NCI-H345 treated with DMSO at 0.1 percent for 48 hours (cell line): ENCODE measurements at regions not wholly inside any gene's neighbourhood (a gene's known extent, or its start where the extent isn't known, plus 50 kb on each side); places are given as distances from the start of the nearest gene placed in this dataset.
"Not testable (repeated sequence)": the region's sequence is repeated elsewhere in the genome, so short reads cannot be mapped to it uniquely, and the experiment has no call there.

Source experiments
- DNase-seq: peaks from one replicate; lab custom pipeline; 2025; ENCODE audit not compliant: unreplicated experiment; lab: John Stamatoyannopoulos, UW

DNA sequence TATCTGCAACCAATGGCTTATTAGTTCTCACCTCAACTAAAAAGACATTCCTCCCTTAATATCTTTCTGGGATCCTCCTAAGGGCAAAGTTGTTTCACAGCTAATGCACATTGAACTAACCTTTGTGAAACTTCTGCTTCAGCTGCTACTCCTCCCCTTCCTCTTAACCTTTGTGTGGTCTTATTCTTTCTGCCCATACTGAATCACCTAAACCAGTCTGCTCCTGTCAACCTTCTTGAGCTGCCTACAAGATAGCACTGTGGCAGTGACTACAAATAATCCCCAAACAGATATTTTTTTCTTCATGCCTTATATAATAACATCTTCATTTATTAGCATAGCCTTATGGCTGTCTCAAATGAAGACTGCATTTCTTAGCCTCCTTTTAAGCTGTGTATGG is 1077.4 kb upstream of the ATXN7L3B start:
- no peak for DNase-seq

DNA sequence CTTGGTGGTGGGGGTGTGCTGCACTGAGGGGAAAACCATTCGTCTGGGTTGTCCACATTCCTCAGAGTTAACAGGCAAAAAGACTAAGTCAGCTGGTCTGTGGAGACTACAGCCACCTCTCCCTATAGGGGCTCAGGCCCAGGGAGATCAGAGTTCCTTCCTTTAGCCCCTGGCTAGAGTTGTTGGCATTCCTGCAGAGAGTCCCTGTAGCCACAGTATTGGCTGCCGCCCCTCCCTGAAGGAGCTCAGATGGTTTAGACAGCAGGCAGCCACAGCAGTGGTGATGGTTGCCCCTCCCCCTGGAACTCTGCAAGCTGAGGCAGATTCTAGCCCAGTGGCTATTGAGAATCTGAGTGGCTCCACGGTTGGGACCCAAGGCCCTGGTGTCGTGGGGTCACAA is 1072.5 kb upstream of the ATXN7L3B start:
- DNase-seq = no peak

DNA sequence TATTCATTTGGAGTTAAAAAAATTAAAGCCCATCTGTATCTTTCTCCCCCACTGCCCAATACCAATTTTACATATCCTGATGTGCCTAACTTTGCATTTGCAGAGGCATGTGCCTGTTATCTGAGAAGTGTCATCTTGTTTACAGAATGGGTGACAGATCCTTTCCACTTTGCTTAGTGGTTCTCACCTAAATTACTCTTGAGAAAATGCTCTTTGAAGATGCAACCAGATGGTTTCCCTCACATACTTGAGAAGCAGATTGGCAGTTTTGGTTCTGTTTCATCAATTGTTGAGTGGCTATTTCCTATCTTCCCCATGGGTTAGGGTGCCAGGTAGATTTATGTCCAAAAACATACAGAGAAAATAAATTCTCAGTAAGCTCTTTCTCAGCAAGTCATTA is 1051.4 kb upstream of the ATXN7L3B start:
- DNase-seq = no peak

DNA sequence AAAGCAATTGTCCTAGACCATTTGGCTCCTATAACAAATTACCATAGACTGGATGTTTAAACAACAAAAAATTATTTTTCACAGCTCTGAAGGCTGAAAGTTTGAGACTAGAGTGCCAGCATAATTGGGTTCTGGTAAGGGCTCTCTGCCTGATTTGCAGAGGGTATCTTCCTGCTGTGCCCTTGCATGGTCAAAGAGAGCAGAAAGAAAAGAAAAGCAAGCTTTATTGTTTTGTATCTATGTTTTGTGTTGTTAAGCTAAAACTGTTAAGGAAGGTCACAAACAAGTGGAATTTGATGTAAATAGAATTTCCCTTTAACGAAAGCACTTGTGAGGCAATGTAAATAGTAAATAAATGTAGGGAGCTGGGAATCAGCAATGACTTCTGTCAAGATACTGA is 1031.0 kb upstream of the ATXN7L3B start:
- no peak for DNase-seq

DNA sequence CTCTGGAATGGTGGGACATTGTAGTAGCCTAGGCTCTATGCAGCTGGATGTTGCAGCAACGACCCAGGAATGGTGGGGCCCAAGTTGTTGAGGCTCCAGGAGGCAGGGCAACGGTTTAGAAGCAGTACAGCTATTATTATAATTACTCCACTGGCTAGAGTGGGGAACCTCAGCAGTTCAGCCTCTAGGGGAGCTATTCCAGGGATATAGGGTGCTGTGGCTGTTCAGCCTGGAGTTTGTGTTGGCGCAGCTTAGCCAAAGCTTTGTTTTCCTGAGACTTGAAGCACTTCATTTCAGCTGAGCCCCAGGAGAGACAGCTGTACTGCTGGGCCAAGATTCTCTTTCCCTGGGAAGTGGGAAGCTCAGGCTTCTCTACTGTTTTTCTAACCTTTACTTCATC is 1023.0 kb upstream of the ATXN7L3B start:
- no peak for DNase-seq

DNA sequence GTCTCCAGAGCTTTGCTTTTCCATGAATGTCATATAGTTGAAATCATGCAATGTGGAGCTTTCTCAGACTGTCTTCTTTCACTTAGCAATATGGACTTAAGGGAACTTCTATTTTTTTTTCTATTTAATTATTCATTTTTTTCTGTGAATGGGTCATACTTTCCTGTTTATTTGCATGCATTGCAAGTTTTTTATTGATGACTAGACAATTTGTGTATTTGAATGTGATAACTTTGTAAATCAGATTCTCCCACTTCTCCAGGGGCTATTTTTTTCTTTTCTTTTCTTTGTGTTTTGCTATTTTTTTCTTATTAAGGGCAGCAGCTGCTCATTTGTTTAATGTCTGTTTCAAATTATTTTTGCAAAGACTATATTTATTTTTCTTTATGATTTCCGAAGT is 1019.8 kb upstream of the ATXN7L3B start:
- DNase-seq = no peak

DNA sequence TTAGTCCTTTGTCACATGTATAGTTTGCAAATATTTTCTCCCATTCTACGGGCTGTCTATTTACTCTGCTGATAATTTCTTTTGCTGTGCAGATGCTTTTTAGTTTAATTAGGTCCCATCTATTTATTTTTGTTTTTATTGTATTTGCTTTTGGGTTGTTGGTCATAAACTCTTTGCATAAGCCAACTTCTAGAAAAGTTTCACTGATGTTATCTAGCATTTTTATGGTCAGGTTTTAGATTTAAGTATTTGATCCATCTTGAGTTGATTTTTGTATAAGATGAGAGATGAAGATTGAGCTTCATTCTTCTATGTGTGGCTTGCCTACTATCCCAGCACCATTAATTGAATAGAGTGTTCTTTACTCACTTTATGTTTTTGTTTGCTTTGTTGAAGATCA is 1008.4 kb upstream of the ATXN7L3B start:
- DNase-seq = no peak

DNA sequence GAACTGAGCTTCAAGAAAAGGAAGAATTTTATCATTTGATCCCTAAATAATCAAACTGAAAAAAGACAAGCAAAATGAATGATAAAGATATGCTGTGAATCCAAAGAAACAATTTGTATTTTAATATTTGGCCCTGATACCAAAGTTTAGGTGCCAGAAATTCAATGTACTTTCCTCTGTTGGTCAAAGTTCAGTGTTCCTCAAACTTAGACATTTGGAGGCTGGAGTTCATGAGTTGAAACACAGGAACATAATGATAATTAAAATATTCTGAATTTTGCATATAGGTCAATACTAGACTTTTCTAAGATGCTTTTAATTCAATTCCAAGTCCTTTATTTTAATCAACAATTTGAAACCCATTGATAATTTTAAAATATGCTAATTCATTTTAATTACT is 1007.7 kb upstream of the ATXN7L3B start:
- DNase-seq = no peak

DNA sequence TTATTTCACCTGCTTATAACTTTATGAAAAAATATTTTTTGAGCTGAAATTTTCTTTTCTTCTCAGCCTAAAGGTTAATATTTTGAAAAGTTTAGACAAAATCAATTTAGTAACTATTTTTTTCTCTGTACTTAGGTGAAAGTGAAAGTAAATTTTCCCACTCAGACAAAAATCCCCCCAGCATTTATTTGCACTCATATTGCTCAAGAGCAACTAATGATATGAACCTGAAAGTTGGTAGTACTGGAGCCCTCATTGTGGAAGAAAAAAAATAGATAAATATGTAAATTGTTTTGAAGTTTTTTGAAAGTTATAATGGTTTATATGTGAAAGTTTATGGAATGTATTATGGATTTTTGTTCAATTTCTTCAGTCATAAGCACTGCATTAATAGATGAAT is 1005.9 kb upstream of the ATXN7L3B start:
- no peak for DNase-seq

DNA sequence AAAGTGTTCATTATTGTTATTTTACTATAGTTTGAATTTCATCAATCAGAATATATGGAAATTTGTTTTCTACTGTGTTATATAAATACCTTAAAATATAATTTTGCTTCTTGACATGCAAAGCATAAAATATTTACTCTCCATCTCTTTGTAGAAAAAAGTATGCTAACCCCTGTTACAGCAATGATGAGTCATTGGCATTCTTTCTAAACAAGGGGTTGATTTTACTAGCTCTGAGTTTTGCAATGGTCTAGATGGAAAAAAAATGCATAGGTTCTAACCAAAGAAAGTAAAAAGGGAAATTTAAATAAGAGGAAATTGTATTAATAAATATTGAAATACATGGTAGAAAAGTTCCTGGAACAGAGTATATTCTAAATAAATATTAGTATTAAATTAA is 990.2 kb upstream of the ATXN7L3B start:
- DNase-seq = no peak

DNA sequence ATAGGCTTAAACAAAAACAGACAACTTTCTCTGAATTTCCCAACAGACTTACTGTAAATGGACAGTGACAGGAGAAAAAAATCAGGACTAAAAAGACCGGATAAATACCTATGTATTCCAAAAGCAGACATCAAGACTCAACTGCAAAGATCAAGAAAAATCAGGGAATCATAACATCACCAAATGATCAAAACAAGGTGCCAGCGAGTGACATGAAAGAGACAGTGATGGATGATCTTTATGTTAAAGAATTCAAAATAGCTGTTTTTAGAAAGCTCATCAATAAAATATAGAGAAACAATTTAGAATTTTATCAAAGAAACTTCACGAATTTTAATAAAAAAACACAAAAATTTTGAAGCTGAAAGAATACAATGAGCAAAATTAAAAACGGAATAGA is 952.5 kb upstream of the ATXN7L3B start:
- no peak for DNase-seq

DNA sequence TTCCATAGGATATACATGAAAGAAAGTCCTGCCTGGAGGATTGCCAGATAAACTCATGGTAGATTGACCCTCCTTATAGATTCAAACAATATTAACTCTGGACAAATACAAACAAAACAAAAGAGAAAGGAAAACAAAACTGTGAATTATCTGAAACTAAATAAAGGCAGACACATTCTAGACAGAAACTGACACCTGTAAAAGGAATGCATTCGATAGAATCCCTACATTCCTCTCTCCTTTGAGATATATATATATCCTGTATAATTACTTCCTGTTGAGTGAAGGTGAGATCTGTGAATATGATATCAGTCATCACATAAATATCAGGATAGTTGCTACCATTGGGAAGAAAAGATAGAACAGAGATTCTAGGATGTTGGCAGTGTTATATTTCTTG is 948.4 kb upstream of the ATXN7L3B start:
- DNase-seq = no peak

DNA sequence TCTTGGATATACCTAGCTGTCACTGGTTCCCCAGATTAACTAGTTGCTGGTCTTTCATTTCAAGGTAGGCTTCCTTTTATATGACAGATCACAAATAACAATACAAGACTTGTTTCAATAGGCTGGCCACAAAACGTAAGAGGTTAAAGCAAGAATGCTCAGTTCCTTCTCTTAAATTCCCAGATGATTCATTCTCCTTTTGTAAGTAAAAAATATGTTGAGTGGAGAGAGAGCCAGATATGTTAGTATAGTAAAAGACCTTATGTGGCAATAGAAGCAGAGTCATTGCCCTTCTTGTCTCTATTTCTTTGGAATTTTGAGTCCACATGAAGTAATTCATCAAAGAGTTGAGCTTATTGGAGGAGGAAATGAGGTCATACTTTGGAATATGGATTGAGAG is 939.0 kb upstream of the ATXN7L3B start:
- DNase-seq = no peak

DNA sequence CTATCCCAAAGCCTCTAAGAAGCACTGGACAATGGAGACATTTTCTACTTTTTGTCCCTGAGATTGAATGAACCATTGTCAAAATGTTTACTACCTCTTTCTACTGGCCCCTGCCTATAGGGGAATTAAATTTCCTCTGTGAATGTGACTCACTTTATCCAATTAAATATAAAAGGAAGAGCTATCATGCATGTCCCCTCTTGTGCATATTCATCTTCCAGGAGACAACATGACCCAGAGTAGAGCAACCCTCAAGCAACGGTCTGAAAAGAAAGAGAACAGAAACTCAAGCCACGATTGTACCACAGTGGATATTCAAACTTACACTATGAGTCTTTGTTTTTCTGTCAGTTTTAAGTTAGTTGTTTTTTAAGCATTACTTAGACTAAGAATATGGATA is 938.4 kb upstream of the ATXN7L3B start:
- DNase-seq = no peak

DNA sequence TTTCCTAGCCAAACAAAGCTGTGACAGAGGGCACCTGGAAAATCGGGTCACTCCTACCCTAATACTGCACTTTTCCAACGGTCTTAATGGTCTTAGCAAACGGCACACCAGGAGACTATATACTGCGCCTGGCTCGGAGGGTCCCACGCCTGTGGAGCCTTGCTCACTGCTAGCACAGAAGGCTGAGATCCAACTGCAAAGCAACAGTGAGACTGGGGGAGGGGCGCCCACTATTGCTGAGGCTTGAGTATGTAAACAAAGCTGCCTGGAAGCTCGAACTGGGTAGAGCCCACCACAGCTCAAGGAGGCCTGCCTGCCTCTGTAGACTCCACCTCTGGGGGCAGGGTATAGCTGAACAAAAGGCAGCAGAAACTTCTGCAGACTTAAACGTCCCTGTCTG is 931.7 kb upstream of the ATXN7L3B start:
- not testable (repeated sequence) for DNase-seq

DNA sequence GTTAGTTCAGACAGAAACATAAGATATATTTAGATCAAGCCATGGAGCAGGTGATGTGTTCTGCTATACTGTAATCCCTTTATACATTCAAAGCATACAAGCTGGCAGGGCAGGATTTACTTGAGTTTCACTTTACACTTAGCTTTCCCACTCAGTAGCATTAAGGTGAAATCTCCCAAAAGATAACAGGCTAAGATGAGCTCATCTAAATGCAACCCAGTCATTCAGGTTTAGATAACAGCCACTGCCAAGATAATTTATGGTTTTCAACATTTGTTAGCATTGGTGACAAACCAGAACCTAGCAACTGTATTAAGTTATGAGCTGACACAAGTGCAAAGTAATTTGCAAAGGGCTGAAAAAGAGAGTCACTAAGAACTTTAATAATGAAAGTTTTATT is 925.1 kb upstream of the ATXN7L3B start:
- no peak for DNase-seq

DNA sequence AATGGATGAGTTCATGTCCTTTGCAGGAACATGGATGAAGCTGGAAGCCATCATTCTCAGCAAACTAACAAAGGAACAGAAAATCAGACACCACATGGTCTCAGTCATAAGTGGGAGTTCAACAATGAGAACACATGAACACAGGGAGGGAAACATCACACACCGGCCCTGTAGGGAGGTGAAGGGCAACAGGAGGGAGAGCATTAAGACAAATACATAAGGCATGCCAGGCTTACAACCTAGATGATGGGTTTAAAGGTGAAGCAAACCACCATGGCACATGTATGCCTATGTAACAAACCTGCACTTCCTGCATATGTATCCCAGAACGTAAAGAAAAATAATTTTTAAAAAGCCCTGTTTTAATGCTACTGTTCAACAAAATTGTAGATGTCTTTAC is 914.2 kb upstream of the ATXN7L3B start:
- DNase-seq = no peak

DNA sequence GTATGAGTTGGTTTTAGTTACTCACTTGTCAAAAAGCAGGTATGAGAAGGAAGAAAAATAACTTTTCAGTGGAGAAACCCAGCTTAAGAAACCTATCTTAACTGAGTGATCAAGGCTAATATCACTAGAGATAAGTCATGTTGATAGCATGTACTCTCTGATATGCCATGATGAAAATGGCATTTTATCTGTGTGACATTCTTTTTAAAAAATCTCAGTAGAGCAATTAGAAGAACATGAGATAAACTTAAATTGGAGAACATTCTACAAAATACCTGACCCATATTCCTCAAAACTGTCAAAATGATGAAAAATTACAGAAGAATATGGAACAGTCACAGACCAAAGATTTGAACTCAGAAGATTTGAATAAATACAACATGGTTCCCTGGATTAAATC is 912.4 kb upstream of the ATXN7L3B start:
- no peak for DNase-seq

DNA sequence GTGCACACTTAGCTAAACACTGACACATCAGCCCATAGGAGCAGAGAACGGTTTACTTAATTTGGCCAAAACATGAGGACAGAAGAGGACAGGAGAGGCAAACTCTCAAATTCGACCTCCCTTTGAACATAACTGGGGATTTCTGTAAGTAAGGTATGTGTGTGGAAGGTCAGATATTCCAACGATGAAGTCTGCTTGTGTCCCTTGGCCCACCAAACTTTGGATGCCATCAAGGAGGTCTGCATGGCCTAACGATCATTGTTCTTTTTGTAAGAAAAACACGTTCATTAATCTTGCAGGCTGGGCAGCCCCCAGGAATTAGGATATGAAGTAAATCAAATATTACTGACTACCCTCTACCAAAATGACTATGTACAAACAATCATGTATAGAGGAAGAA is 908.5 kb upstream of the ATXN7L3B start:
- no peak for DNase-seq

DNA sequence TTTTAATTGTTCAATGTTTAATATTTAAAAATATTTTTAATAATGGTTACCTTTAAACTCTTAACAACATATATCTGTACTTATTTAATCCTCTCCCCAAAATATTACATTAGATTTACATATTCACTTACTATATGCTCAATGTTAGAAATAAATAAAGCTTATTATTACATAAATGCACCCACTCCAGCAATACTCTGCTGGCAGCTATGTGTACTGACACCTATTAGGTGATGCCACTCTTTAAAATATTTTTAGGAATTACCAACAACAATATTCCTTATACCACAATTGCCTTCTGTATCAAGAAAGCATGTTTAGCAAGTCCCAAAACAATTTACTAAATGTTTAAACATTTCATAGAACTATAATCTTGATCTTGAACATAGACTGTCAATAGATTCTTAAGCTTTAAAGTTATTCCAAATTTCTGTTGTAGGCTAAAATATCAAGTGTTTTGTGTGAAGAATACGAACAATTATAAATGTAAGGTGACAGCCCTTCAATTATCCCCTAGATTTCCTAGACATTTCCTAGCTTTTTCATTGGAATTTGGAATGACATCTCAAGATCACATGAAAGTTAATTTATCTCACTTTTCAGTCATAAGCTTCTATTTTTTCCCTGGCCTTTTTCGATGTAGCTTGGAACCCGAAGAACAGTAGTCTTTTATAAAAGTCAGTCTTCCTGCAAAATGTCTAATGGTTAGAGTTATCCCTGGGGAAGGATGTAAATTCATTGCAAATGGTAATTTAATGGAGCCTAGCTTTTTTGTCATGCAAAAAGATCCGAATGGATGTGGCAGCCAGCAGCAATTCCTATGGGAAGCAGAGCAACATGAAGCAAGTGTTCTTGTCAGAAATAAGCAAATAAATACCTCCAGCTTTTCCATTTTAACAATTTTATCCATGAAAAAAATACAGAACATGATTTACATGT is 907.5 kb upstream of the ATXN7L3B start:
- DNase-seq = no peak

DNA sequence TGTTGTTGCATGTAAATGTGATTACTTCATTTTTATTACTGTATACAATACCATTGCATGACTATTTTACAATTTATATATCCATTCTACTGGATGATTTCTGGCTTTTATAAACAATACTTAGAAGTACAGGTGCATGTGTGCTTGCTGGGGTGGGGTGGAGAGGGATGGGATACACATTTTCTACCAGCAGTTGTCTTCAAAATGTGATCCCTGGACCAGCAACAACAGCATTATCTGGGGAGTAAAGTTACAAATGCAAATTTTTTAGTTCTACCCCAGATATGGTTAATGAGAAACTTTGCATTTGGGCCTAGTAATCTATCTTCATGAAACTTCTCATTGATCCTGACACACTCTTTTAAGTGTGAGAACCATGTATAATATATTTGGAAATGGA is 905.4 kb upstream of the ATXN7L3B start:
- no peak for DNase-seq

DNA sequence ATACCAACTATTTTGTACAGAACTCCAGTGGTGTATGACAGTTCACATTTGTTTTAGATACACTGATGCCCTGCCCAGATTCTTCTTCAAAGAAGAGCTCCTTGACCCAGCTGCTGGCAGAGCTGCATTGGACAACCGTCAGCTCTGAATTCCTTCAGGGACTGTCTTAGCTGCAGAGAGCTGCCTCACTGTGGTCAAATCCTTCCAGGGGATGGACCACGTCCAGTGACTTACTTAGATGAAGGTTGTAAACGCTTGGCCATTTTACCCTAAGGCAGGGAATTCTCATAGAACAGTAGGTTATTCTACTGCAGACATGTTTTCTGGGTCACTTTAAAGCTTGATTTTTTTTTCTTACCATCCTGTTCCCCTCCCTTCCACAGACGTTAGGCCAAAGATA is 905.0 kb upstream of the ATXN7L3B start:
- DNase-seq = no peak

DNA sequence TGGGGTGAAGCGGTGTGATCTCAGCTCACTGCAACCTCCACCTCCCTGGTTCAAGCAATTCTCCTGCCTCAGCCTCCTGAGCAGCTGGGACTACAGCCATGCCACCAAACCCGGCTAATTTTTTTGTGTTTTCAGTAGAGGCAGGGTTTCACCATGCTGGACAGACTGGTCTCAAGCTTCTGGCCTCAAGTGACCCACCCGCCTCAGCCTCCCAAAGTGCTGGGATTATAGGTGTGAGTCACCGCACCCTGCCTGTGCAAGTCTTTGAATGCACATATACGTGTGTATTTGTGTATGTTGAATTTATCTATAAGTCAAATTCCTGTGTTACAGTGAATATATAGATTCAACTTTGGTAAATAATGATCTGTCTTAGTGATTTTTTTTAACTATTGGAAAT is 898.2 kb upstream of the ATXN7L3B start:
- DNase-seq = not testable (repeated sequence)
